Tibial artery (tissue), 4 donors: ENCODE measurements at regions not wholly inside any gene's neighbourhood (a gene's known extent, or its start where the extent isn't known, plus 50 kb on each side); places are given as distances from the start of the nearest gene placed in this dataset.

ENCODE experiments used
- DNase-seq, 2 donors: peaks; one replicate each; pipeline ENCODE4 v3.0.0-alpha.2; 2019
- H3K27ac ChIP-seq, 2 donors: fragments of 200-600 bp; sonication (generic) in 1 of 2; 1 replicate in 1 of 2; 2 replicates in 1 of 2; pipeline ENCODE4 v1.5.1; 2018 to 2019; ENCODE audit warnings: mild to moderate bottlenecking in 1 of 2
- H3K27me3 ChIP-seq, 2 donors: fragments of 200-600 bp; sonication (generic) in 1 of 2; one replicate each; pipeline versions ENCODE4 v1.5.1 to v1.6.0; 2016 to 2019
- H3K36me3 ChIP-seq, 3 donors: fragments of 200-600 bp; sonication (generic) in 2 of 3; one replicate each; pipeline ENCODE4 v1.5.1; 2016 to 2019; ENCODE audit warnings: mild to moderate bottlenecking in 2 of 3
- H3K4me1 ChIP-seq, 4 donors: fragments of 200-600 bp; sonication (generic) in 2 of 4; 1 replicate in 3 of 4; 2 replicates in 1 of 4; pipeline ENCODE4 v1.5.1; 2016 to 2019
- H3K4me3 ChIP-seq, 2 donors: fragments of 200-600 bp; sonication (generic) in 1 of 2; 1 replicate in 1 of 2; 2 replicates in 1 of 2; pipeline ENCODE4 v1.5.1; 2018 to 2019; ENCODE audit warnings: mild to moderate bottlenecking in 2 of 2
- H3K9me3 ChIP-seq, 3 donors: fragments of 200-600 bp; sonication (generic) in 1 of 3; one replicate each; pipeline ENCODE4 v1.5.1; 2016 to 2019
- CTCF ChIP-seq, 2 experiments: fragments of 200-600 bp in 1 of 2; fragments of 450-650 bp in 1 of 2; IDR thresholded peaks; one replicate each; pipeline ENCODE4 v1.5.1; 2017 to 2019; ENCODE audit warnings: antibody characterized with exemption in 2 of 2, mild to moderate bottlenecking in 1 of 2, moderate library complexity in 1 of 2
- intact Hi-C: fragments of 100-400 bp; cut with DNase I; formaldehyde crosslinking; loops from one replicate; pipeline ENCODE4 v1.15.0; 2023; ENCODE audit warnings: low total_unique reads

GRCh38 chr2:17068021-17068420 is 402.4 kb upstream of the CYRIA start:
- no peaks in the 10 kb centered on the region for H3K9me3 ChIP-seq
- no peak for DNase-seq
- H3K27me3 ChIP-seq = no peaks in the 10 kb centered on the region
- intact Hi-C loops = no loop called here
- H3K4me3 ChIP-seq = no peak overlapping the region
- no peak overlapping the region for H3K27ac ChIP-seq
- H3K4me1 ChIP-seq = no peaks in the 10 kb centered on the region
- H3K36me3 ChIP-seq = no peaks in the 10 kb centered on the region
- TF ChIP-seq CTCF (IDR thresholded peaks at IDR 0.05) = no peak

- intact Hi-C loops = no loop called here
- no peaks in the 10 kb centered on the region for H3K9me3 ChIP-seq
Measured at GRCh38 chr2:17065536-17065935, 399.9 kb upstream of the CYRIA start.

GRCh38 chr2:17061028-17061427 is 395.4 kb upstream of the CYRIA start:
- Histone ChIP-seq H3K9me3 (no peaks in the 10 kb centered on the region), H3K4me1 (no peaks in the 10 kb centered on the region), H3K36me3 (no peaks in the 10 kb centered on the region), H3K27me3 (no peaks in the 10 kb centered on the region), H3K27ac (no peak overlapping the region), H3K4me3 (no peak overlapping the region)
- TF ChIP-seq CTCF (IDR thresholded peaks at IDR 0.05) = no peak
- no peak for DNase-seq
- intact Hi-C loops = no loop called here

More at GRCh38 chr2:17065536-17065935, 399.9 kb upstream of the CYRIA start:
- H3K4me3 ChIP-seq = no peak overlapping the region
- no peak overlapping the region for H3K27ac ChIP-seq
- no peak for TF ChIP-seq CTCF (IDR thresholded peaks at IDR 0.05)
- no peaks in the 10 kb centered on the region for H3K36me3 ChIP-seq
- DNase-seq = no peak
- no peaks in the 10 kb centered on the region for H3K27me3 ChIP-seq
- no peaks in the 10 kb centered on the region for H3K4me1 ChIP-seq

- H3K9me3 ChIP-seq = no peaks in the 10 kb centered on the region
- TF ChIP-seq CTCF (IDR thresholded peaks at IDR 0.05) = no peak
- no peaks in the 10 kb centered on the region for H3K36me3 ChIP-seq
- intact Hi-C loops = no loop called here
- no peak overlapping the region for H3K4me3 ChIP-seq
- no peak overlapping the region for H3K27ac ChIP-seq
- H3K27me3 ChIP-seq = no peaks in the 10 kb centered on the region
- no peaks in the 10 kb centered on the region for H3K4me1 ChIP-seq
- no peak for DNase-seq
Measured at GRCh38 chr2:17059458-17059857, 393.8 kb upstream of the CYRIA start.

GRCh38 chr2:17058772-17059402 is 393.3 kb upstream of the CYRIA start:
- Histone ChIP-seq H3K36me3 (no peaks in the 10 kb centered on the region), H3K27me3 (no peaks in the 10 kb centered on the region), H3K4me3 (no peak overlapping the region), H3K9me3 (no peaks in the 10 kb centered on the region), H3K4me1 (no peaks in the 10 kb centered on the region), H3K27ac (no peak overlapping the region)
- no peak for DNase-seq
- intact Hi-C loops = no loop called here
- TF ChIP-seq CTCF (IDR thresholded peaks at IDR 0.05) = no peak
